ENCODE measurements at regions not wholly inside any gene's neighbourhood (a gene's known extent, or its start where the extent isn't known, plus 50 kb on each side); places are given as distances from the start of the nearest gene placed in this dataset.
"Not testable (repeated sequence)": the region's sequence is repeated elsewhere in the genome, so short reads cannot be mapped to it uniquely, and the experiment has no call there.

GRCh38 chr13:109329175-109329574 lies 457.2 kb downstream of the IRS2 start:
- Histone ChIP-seq H3K27ac (ENCODE audit: low read depth, low read length) (no peak overlapping the region), H3K4me1 (ENCODE audit: control insufficient read depth, insufficient read depth, low read length) (no peaks in the 10 kb centered on the region), H3K9ac (ENCODE audit: low read depth, low read length) (no peak overlapping the region), H3K27me3 (ENCODE audit: control insufficient read depth, insufficient read depth, low read length) (no peaks in the 10 kb centered on the region), H3K36me3 (ENCODE audit: control insufficient read depth, insufficient read depth, low read length) (no peaks in the 10 kb centered on the region), H3K9me3 (ENCODE audit: control insufficient read depth, insufficient read depth, low read length) (no peaks in the 10 kb centered on the region), H3K4me3 (ENCODE audit: low read depth, low read length) (no peak overlapping the region)

- Histone ChIP-seq H3K27ac (ENCODE audit: low read depth, low read length) (no peak overlapping the region), H3K9me3 (ENCODE audit: control insufficient read depth, insufficient read depth, low read length) (no peaks in the 10 kb centered on the region), H3K9ac (ENCODE audit: low read depth, low read length) (no peak overlapping the region), H3K27me3 (ENCODE audit: control insufficient read depth, insufficient read depth, low read length) (no peaks in the 10 kb centered on the region), H3K4me1 (ENCODE audit: control insufficient read depth, insufficient read depth, low read length) (no peaks in the 10 kb centered on the region), H3K36me3 (ENCODE audit: control insufficient read depth, insufficient read depth, low read length) (no peaks in the 10 kb centered on the region), H3K4me3 (ENCODE audit: low read depth, low read length) (no peak overlapping the region)
These were observed 459.8 kb downstream of the IRS2 start for GRCh38 chr13:109326601-109327000.

- Histone ChIP-seq H3K9ac (ENCODE audit: low read depth, low read length) (no peak overlapping the region), H3K4me3 (ENCODE audit: low read depth, low read length) (no peak overlapping the region), H3K36me3 (ENCODE audit: control insufficient read depth, insufficient read depth, low read length) (no peaks in the 10 kb centered on the region), H3K27me3 (ENCODE audit: control insufficient read depth, insufficient read depth, low read length) (no peaks in the 10 kb centered on the region), H3K27ac (ENCODE audit: low read depth, low read length) (no peak overlapping the region), H3K9me3 (ENCODE audit: control insufficient read depth, insufficient read depth, low read length) (no peaks in the 10 kb centered on the region), H3K4me1 (ENCODE audit: control insufficient read depth, insufficient read depth, low read length) (no peaks in the 10 kb centered on the region)
These were observed 463.0 kb downstream of the IRS2 start for GRCh38 chr13:109323338-109323737.

GRCh38 chr13:109318945-109319590 lies 467.3 kb downstream of the IRS2 start:
- Histone ChIP-seq H3K9me3 (ENCODE audit: control insufficient read depth, insufficient read depth, low read length) (no peaks in the 10 kb centered on the region), H3K27me3 (ENCODE audit: control insufficient read depth, insufficient read depth, low read length) (no peaks in the 10 kb centered on the region), H3K27ac (ENCODE audit: low read depth, low read length) (no peak overlapping the region), H3K4me3 (ENCODE audit: low read depth, low read length) (no peak overlapping the region), H3K4me1 (ENCODE audit: control insufficient read depth, insufficient read depth, low read length) (no peaks in the 10 kb centered on the region), H3K9ac (ENCODE audit: low read depth, low read length) (no peak overlapping the region), H3K36me3 (ENCODE audit: control insufficient read depth, insufficient read depth, low read length) (no peaks in the 10 kb centered on the region)

GRCh38 chr13:109315481-109315880 lies 470.9 kb downstream of the IRS2 start:
- Histone ChIP-seq H3K9ac (ENCODE audit: low read depth, low read length) (no peak overlapping the region), H3K36me3 (ENCODE audit: control insufficient read depth, insufficient read depth, low read length) (no peaks in the 10 kb centered on the region), H3K27me3 (ENCODE audit: control insufficient read depth, insufficient read depth, low read length) (no peaks in the 10 kb centered on the region), H3K4me3 (ENCODE audit: low read depth, low read length) (no peak overlapping the region), H3K4me1 (ENCODE audit: control insufficient read depth, insufficient read depth, low read length) (no peaks in the 10 kb centered on the region), H3K9me3 (ENCODE audit: control insufficient read depth, insufficient read depth, low read length) (no peaks in the 10 kb centered on the region; the same call in 1 of the 2 replicates), H3K27ac (ENCODE audit: low read depth, low read length) (no peak overlapping the region)

- no peaks in the 10 kb centered on the region for H3K36me3 ChIP-seq (ENCODE audit: control insufficient read depth, insufficient read depth, low read length)
- no peak overlapping the region for H3K4me3 ChIP-seq (ENCODE audit: low read depth, low read length)
- H3K9ac ChIP-seq (ENCODE audit: low read depth, low read length) = no peak overlapping the region
- H3K4me1 ChIP-seq (ENCODE audit: control insufficient read depth, insufficient read depth, low read length) = no peaks in the 10 kb centered on the region
- no peaks in the 10 kb centered on the region; the same call in 1 of the 2 replicates for H3K9me3 ChIP-seq (ENCODE audit: control insufficient read depth, insufficient read depth, low read length)
- H3K27me3 ChIP-seq (ENCODE audit: control insufficient read depth, insufficient read depth, low read length) = no peaks in the 10 kb centered on the region
- no peak overlapping the region for H3K27ac ChIP-seq (ENCODE audit: low read depth, low read length)
These were observed 472.3 kb downstream of the IRS2 start for GRCh38 chr13:109314101-109314500.

GRCh38 chr13:109312399-109312798 lies 474.0 kb downstream of the IRS2 start:
- no peaks in the 10 kb centered on the region for H3K36me3 ChIP-seq (ENCODE audit: control insufficient read depth, insufficient read depth, low read length)
- no peaks in the 10 kb centered on the region for H3K4me1 ChIP-seq (ENCODE audit: control insufficient read depth, insufficient read depth, low read length)
- no peak overlapping the region for H3K9ac ChIP-seq (ENCODE audit: low read depth, low read length)
- H3K9me3 ChIP-seq (ENCODE audit: control insufficient read depth, insufficient read depth, low read length) = no peaks in the 10 kb centered on the region; the same call in 1 of the 2 replicates
- H3K27ac ChIP-seq (ENCODE audit: low read depth, low read length) = no peak overlapping the region
- no peak overlapping the region for H3K4me3 ChIP-seq (ENCODE audit: low read depth, low read length)
- H3K27me3 ChIP-seq (ENCODE audit: control insufficient read depth, insufficient read depth, low read length) = no peaks in the 10 kb centered on the region

- not testable (repeated sequence) for H3K27ac ChIP-seq (ENCODE audit: low read depth, low read length); H3K9me3 ChIP-seq (ENCODE audit: control insufficient read depth, insufficient read depth, low read length); H3K9ac ChIP-seq (ENCODE audit: low read depth, low read length); H3K36me3 ChIP-seq (ENCODE audit: control insufficient read depth, insufficient read depth, low read length); H3K4me1 ChIP-seq (ENCODE audit: control insufficient read depth, insufficient read depth, low read length); H3K4me3 ChIP-seq (ENCODE audit: low read depth, low read length); H3K27me3 ChIP-seq (ENCODE audit: control insufficient read depth, insufficient read depth, low read length)
These were observed 474.9 kb downstream of the IRS2 start for GRCh38 chr13:109311431-109311976.

- H3K36me3 ChIP-seq (ENCODE audit: control insufficient read depth, insufficient read depth, low read length) = no peaks in the 10 kb centered on the region
- no peaks in the 10 kb centered on the region for H3K4me1 ChIP-seq (ENCODE audit: control insufficient read depth, insufficient read depth, low read length)
- H3K9me3 ChIP-seq (ENCODE audit: control insufficient read depth, insufficient read depth, low read length) = no peaks in the 10 kb centered on the region; the same call in 1 of the 2 replicates
- H3K9ac ChIP-seq (ENCODE audit: low read depth, low read length) = no peak overlapping the region
- no peak overlapping the region for H3K27ac ChIP-seq (ENCODE audit: low read depth, low read length)
- no peaks in the 10 kb centered on the region for H3K27me3 ChIP-seq (ENCODE audit: control insufficient read depth, insufficient read depth, low read length)
- H3K4me3 ChIP-seq (ENCODE audit: low read depth, low read length) = no peak overlapping the region
These were observed 476.6 kb downstream of the IRS2 start for GRCh38 chr13:109309625-109310363.

GRCh38 chr13:109307027-109307426 lies 479.4 kb downstream of the IRS2 start:
- Histone ChIP-seq H3K36me3 (ENCODE audit: control insufficient read depth, insufficient read depth, low read length) (no peaks in the 10 kb centered on the region), H3K9ac (ENCODE audit: low read depth, low read length) (no peak overlapping the region), H3K27ac (ENCODE audit: low read depth, low read length) (no peak overlapping the region), H3K4me1 (ENCODE audit: control insufficient read depth, insufficient read depth, low read length) (no peaks in the 10 kb centered on the region), H3K9me3 (ENCODE audit: control insufficient read depth, insufficient read depth, low read length) (no peaks in the 10 kb centered on the region; the same call in 1 of the 2 replicates), H3K4me3 (ENCODE audit: low read depth, low read length) (no peak overlapping the region), H3K27me3 (ENCODE audit: control insufficient read depth, insufficient read depth, low read length) (no peaks in the 10 kb centered on the region)

GRCh38 chr13:109301726-109302125 lies 484.7 kb downstream of the IRS2 start:
- H3K27me3 ChIP-seq (ENCODE audit: control insufficient read depth, insufficient read depth, low read length) = no peaks in the 10 kb centered on the region
- H3K9me3 ChIP-seq (ENCODE audit: control insufficient read depth, insufficient read depth, low read length) = no peaks in the 10 kb centered on the region
- no peak overlapping the region for H3K4me3 ChIP-seq (ENCODE audit: low read depth, low read length)
- H3K27ac ChIP-seq (ENCODE audit: low read depth, low read length) = no peak overlapping the region
- no peaks in the 10 kb centered on the region for H3K4me1 ChIP-seq (ENCODE audit: control insufficient read depth, insufficient read depth, low read length)
- no peaks in the 10 kb centered on the region for H3K36me3 ChIP-seq (ENCODE audit: control insufficient read depth, insufficient read depth, low read length)
- H3K9ac ChIP-seq (ENCODE audit: low read depth, low read length) = no peak overlapping the region

Measured in HUES48 (cell line).